Ammon's horn (tissue), 1 donor: ENCODE measurements at regions not wholly inside any gene's neighbourhood (a gene's known extent, or its start where the extent isn't known, plus 50 kb on each side); places are given as distances from the start of the nearest gene placed in this dataset.

ENCODE experiments used
- DNase-seq: peaks from one replicate; pipeline ENCODE4 v3.0.0-alpha.2; 2016; ENCODE audit warnings: low spot score

DNA sequence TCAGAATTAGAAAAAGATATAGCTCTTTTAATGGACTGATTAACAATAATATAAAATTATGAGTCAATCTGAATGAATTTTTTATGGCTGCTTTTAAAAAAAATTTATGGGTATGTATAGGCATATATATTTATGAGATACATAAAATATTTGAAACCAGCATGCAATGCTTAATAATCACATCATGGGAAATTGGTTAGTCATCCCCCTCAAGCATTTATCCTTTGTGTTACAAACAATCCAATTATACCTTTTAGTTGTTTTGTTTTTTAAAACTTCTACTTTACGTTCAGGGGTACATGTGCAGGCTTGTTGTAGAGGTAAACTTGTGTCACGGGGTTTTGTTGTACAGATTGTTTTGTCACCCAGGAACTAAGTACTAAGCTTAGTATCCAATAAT lies 63.4 kb upstream of the HMGCLL1 start:
- no peak for DNase-seq

DNA sequence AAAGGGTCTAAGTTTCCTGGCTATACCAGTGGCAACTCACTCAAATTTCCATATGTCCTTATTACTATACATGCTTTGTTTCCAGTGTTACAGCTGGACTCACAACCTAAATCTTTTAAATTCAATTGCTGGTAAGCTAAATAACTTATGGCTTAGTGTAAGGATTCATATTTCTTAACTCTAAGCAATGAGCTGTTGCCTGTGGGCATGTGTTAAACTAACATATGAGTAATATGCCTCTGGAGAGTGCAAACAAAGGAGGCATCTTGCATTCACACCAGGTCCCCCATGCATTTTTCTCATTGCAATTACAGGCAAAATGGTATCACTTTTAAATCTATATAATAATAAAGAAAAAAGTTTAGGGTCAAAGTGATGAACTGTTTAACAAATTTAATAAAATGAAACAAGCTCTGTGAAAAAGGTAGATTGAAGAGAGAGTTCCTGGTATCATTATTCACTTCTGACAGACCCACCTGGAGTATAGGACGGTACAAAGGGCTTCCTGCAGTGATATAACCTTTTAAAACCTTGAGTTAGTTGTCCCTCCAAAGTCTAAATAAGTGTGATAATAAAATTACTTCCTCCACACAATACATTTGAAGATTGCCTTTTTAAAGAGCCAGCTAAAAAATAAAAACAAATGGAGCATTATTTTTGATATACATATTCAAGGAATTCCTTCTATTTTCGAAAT lies 57.6 kb upstream of the HMGCLL1 start:
- DNase-seq = no peak

DNA sequence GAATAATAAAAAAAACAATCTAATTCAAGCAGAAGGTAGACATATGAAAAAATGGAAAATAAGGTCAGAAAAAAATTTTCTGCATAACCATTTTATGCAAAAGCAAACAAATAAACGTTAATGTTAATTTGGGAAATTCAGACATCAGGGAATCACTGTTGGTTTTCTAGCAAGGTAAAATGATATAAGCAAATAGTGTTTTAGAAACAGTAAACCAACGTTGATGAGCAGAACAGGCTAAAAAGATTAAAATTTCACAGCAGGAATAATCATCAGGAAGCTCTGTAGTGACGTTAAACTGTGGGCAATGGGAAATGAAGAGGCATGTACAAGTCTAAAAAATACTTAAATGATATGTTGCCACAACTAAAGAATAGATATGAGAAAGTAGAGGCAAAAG lies 54.5 kb upstream of the HMGCLL1 start:
- DNase-seq = no peak

DNA sequence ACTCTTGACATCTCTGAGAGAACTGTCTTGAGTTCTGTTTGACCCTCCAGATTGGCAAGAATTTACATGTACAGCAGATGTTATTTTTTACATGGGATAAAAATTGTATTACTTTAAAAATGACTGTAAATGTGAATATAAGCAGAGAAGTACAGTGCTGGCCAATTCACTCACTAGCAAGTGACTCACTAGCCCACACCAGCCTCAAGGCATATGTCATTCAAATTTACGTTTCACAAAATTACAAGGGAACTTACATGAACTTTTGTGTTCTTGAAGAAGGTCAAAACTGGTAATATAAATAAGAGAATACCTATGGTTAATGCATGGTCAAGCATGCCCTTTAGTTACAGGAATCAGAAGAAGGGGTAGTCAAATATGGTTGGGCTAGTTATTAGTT lies 54.0 kb upstream of the HMGCLL1 start:
- DNase-seq = no peak
